Effector CD4-positive, alpha-beta T cell (primary cell): ENCODE measurements at regions not wholly inside any gene's neighbourhood (a gene's known extent, or its start where the extent isn't known, plus 50 kb on each side); places are given as distances from the start of the nearest gene placed in this dataset.

ENCODE experiments used
- DNase-seq: peaks from one replicate; pipeline ENCODE4 v3.0.0-alpha.2; 2020

DNA sequence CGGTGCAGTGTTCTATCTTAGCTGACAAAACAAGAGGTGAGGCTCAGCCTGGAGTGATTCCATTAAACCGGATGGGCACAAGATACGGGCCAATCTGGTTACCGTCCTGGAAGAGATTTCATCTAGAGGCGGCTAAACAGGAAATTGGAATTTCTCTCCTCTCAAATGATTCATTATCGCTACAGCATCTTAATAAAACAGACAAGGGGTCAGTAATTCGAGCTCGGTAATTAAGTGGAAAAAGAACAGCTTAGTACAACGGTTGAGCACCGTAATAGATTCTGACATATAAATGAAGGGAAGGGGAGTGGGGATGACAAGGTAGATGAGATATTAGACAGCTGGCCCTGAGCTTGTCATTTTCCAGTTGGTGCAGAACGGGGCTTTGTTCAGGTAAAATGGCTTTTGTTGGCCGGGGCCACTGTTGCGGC lies 137.2 kb downstream of the EDN3 start:
- no peak for DNase-seq

DNA sequence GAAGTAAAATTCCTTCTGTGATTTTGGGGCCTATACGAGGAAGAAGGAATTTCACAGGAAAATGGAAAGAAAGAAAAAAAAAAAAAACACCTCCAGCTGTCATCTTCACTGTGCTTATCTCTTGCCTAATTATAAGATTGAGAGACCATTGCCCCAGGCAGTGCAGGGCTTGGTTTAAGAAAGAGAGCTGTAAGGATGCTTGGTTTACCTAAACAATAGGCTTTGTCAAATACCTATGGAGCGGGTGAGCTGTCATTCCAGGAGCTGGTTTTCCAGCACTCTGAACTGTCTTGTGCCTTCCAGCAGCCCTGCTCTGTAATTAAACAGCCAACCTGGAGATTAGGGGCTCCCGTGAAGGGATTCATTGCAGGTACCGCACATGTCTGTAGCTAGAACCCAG lies 137.8 kb downstream of the EDN3 start:
- DNase-seq: no peak

DNA sequence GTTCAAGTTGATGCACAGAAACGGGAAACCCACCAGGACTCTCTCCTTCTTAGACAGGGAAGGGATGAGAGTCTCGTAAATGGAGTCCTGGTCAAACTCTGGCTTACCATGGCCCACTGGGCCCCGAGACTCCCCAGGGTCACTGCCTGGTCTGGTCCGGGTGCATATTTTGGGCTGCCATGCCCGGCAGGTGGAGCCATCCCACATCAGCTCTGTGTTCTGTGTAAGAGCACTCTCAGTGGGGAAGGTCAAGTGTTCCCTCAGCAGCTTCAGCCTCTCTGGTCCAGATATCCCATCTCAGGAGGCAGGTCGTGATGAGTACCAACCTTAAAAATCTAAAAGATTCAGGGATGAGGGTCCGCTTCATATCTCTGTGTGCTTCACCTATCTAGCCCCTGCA lies 138.8 kb downstream of the EDN3 start:
- no peak for DNase-seq

DNA sequence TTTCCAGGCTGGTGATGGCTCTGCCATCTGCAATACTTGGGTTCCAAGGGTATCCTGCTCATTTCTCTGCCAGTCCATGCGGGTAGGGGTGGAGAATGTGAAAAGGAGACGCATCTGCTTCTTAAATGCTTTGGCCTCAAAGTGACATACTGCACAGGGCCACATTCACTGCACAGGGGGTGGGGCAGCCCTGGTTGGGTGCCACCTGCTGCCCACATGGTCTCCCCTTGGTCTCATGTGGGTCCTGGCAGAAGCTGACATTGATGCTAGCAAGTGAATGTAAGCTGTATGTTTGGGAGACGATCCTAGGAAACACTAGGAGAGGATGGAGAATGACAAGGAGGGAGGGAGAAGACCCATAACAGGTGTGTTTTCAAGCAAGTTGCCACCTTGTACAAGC lies 140.9 kb downstream of the EDN3 start:
- DNase-seq: no peak

DNA sequence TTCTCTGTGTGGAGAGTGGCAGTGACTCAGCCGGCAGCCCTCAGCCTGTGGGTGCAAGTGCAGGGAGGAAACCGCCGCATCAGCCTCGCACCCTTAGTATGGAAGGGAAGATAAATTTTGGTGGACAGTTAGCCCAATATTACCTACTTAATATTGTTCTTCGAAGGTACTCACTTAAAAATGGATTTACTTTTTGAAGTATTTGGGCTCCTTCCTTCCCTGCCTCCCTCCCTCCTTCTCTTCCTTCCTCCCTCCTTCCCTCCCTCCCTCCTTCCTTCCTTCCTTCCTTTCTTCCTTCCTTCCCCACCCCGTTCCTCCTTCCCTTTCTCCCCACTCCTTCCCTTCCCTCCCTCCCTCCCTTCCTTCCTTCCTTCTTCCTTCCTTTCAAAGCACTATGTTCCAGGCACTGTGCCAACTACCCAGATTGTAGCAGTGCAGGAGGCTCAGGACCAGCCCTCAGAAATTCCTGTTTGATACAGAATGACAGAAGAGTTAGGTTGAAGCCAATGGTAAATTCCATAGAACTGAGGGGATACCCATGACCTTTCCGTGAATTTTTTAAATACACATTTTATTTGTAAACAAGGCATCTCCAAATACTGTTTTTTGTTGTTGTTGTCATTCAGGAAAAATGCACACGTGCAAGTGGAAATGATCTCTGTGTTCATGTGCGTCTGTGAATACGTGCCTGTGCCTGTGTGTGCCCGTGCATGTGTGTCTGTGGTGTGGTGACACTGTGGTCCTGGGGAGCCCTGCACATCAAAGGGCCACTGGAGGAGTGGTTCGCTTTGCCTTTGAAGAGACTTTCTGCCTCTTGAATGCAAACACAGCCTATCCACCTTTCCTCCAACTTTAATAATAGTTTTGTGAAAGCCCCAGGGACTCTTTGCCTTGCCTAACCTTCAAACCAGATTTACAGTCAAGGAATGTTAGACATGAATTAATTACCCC lies 141.7 kb downstream of the EDN3 start:
- DNase-seq: no peak

DNA sequence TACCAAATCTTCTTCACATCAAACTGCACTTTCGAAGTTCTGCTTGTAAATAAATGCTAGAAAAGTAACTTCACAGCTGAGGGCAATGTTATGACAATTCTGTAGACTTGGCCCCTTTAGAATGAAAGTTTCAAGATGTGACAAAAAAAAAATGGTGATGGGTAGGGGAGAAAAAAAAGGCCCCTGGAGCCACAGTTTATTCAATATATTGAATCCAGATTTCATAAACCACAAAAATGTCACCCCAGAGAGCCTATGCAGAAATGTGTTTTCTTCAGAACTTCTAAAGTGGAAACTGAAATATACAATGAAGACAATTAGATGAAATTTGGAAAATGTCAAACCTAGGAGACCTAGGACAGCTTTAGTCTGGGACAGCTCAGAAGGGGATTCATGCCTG lies 143.1 kb downstream of the EDN3 start:
- no peak for DNase-seq

DNA sequence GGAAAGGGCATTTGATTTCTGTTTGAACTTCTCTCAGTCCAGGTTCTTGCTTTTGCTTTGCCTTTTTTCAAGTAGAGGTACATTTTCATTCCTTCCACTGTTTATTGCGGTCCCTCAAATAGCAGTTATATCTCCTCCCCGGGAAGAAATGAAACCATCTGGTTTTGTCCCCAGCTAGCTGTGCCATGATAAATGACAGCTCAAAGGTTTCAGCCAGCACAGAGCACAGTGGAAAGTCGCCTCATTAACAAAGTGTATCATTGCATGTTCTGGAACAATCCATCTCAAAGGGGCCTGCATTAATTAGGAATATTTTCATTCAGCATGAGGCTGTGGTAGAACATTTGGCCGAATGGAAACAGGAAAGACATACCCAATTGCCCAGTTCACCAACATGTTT lies 146.0 kb downstream of the EDN3 start:
- DNase-seq: no peak

DNA sequence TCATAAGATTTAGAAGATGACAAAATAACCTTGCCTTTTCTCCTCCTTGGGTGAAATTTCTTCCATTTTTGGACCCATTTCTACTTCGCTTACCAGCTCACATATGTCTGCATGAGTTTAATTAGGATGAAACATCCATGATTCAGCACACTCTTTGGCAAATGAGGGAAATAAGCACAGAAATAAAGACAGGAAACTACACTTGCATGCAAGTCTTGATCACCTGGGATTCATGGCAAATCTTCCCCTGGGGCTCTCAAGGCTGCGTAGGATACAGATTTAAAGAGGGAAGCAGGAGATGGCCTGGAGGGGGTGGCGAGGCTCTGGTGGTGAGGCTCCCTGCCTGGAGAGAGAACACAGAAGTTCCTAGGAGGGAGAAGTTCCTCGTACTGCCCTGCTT lies 147.8 kb downstream of the EDN3 start:
- no peak for DNase-seq

DNA sequence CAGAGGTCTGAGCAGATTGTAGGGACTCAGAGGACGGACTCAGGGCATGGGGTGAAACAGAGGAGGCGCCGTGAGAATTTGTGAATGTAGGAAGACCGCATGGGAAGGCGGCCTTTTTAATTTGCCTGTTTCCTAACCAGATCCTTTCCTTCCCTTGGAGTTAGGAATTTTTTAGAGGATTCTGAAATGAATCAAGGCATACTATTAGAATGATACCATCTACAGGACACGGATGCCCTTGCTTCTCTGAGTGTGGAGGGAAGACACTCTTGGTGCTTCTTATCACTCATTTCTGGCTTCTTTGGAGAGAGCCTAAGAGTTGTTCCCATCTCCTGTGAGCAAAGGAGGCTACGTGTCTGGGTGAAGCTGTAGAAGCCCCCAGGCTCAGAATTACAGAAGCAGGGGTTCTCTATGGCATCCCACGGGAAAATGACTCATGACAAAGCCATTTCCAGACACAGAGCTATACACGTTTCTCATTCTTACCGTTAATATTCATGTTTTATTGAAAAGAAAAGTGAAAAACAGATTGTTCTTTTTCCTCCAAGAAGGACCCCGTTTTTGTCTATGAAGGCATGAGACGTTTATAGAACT lies 148.5 kb downstream of the EDN3 start:
- no peak for DNase-seq

DNA sequence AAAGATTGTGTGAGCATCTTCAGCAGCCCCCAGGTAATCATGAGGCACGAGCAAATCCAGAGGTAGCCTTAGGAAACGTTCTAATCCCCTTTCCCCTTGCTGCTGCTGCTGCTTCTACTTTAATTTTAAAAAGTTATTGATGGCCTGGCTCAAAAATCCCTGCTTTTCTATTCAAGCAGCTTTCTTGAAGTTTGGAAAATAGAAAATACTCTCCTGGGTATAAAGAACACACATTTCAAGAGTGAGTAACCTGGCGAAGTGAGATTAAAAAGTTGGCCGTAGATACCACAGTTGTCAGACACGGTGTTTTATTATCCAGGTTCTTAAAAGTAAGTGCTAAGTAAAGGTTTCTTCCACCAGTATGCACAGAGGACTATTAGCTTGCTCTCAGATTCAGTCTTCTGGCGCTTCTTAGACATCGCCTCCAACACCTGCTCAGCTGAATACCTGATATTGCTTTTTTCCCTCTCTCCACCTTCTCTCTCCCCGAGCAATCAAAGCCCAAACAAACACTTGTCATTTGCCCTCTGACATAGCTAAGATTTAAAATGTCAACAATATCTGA lies 150.7 kb downstream of the EDN3 start:
- DNase-seq: no peak

DNA sequence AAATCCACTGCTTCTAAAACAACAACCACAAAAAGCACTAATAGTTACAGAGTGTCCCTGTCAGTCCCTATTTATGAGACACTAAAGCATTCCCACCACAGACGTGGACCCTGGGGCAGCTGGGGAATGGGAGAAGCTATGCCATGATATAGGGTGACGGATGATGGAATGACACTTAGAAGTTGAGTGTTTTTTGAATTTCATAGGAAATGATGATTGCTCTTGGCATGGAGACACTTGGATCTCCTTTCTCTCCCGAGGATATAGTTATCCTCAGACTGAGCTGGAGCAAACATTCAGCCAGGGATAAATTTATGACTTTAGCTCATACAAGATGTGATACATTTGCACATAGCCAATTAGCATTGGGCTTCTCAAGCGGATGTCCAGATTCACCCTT lies 151.2 kb downstream of the EDN3 start:
- DNase-seq: no peak

DNA sequence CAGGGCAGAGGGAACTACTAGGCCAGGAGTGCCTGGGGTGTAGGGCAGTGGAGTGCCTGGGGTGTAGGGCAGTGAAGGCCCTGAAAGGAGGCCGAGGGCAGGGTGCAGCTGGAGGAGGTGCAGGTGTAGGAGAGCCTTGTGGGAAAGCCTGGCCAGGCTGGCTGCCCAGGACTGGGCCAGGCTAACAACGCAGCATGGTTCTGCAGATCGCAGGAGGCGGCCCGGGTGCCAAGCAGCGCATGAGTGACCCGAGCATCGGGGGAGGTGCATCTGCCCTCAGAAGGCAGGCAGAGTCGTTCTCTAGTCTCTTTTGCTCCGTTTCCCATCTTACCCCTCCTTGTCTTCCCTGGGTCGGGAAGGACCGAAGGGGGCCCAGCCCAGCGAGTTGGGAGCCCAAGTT lies 151.5 kb upstream of the PHACTR3 start:
- DNase-seq: no peak

DNA sequence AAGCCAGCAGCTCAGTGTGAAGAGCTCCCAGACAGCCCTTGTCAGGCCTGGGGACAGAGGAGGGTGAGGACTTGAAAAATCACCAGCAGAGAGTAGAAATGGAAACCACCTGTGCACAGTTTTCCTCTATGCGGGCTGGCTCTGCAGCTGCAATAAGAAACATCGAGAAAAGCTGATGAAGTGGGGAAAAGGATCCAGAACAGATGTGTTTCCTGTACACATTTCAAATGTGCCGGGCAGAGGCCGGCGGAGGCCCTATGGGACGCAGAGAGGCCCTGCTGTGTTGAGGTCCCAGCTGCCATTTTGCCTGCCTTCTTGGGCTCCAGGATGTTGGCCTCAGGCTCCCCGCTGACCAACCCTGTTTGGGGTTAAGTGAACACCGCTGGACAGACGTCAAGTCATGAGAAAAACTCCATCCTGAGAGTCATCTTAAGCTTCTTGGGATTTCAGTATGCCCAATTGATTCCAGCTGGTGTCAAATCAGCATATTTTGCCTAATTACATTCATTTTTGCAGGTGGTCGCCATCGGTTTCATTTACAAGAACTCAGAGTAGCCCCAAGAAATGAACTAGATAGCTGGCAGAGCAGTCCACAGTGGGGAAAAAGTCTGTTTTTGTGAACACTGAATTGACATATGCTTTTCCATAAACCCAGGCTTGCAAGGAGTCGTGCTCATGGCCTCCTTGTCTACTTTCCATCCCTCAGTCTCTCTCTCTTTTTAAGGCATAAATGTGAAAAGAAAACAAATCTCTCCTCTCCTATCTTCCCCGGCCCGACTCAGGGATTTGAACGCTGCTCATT lies 150.4 kb upstream of the PHACTR3 start:
- no peak for DNase-seq

DNA sequence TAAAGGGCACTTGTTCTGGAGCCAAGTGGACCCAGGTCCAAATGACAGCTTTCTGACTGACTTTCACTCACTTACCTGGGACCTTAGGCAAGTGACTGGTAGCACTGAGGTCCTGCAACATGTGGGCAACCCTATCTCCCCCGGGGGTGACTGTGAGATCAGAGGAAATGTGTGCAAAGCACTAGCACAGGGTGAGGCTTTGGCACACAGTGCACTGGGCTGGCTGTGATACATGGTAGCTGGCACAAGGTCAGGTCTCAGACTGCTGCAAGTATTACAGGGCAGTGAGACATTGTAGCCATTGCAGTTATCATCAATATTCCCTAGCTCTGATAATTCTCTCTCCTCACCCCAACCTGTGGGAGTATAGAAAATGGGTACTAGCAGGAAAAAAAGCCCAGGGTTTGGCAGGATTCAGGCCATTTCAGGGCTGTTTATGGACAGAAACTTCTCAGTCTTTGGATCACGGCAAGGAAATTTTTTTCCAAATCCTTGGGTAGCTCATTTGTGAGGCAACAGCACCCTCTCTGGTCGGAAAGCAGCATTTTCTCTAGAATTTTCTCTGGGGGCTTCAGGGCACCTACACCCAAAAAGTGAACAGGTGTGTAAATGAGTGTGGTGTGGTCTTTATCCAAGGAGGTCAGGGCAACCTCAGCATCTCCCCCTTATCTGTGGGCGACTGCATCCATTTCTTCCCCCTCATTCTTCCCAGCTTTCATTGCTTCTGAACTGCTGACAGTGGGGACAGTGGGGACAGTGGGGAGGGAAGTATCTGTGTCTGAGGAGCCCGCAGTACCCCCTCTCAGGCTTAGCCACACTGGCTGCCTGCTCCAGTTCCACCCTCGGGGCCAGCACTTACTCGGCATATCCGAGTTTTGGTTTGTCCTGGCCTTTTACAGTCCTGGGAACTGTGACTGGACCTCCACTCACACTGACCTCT lies 148.7 kb upstream of the PHACTR3 start:
- no peak for DNase-seq

DNA sequence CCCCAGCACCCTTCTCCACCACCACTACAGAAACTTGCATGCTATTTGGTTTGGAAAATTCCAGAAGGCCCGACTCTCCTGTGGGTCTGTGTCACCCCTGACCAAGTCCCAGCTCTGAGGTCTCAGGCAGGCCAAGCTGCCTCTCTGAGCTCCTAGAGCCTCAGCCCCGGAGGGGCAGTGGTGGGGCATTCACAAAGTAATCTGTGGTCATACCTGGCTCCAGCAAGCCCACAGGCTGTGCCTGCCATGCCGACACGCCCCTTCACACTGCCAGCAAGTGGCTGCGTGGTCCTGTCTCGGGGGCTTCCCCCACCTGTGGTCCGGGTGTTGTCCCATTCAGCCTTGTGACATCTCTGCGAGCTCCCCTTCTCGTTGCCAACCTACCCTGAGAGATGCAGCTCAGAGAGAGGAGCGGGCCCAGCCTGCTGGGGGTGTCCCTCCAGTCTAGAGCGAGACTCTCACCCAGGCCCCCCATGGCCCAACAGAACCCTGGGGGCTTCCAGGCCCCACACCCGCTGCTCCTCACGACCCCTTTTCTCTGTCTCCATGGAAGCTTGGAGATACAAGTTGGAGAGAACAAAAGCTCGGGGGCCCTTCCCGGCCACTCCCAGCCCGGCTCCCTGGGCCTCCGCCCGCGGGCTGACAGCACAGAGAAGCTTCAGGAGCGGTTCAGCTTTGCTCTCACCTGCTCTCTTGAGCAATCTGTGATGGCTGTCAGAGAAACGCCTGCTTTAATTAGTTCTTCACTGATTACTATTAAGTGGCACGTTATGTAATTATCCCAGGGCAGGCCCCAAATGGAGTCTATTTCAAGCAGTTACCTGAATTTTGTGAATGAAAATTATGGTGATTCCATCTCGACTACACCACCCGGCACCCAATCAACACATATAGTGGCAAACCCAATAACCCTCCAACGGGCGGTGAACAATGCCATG lies 147.7 kb upstream of the PHACTR3 start:
- DNase-seq: no peak

DNA sequence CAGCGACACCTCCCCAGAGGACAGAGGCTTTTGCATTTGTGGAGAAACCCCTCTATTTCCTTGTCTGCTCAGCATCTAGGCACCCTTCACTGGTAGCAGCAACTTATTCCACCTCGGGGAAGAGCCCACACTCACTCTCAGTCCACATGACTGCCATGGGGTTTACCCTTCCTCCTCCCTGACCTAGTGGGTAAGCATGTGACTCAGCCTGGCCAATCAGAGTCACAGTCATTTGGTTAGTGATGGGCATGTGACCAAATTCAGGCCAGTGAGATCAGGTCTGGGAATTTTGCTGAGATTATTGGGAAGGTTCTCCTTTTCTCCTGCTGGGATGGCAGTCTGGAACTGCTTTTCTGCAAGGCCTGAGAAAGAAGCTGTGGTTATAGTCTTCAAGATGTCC lies 145.7 kb upstream of the PHACTR3 start:
- no peak for DNase-seq

DNA sequence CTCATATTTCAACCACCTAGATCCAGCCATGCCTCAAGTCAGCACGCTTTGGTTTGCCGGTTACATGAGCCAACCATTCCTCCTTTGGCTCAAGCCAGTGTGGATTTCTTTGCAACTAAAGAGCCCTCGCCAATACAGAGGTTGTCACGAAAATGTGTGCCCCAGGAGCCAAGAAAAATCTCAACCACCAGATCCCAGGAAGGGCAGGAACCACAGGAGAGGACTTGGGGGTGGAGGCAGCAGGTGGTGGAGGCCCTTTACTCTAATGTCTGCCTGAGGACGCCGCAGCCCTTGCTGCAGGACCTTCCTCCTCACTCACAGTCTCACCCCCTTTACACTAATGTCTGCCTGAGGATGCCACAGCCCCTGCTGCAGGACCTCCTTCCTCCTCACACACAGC lies 144.8 kb upstream of the PHACTR3 start:
- no peak for DNase-seq

DNA sequence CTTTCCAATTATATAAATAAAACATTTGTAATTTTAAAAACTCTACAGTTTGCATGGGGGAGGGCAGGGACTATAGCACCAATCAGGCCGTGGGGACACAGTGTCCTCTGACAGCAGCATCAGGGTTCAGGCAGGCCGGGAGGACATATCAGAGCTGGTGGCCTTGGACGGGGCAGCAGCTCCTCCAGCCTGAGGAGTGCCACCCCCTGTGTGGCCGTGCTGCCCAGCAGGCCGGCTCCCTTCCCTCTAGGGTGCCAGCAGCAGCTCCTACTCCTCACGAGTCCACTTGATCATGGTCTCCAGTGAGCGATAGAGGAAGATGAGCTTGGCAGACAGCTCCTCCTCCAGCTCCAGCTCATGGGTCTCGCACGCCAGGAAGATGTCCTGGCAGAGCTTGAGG lies 144.0 kb upstream of the PHACTR3 start:
- no peak for DNase-seq

DNA sequence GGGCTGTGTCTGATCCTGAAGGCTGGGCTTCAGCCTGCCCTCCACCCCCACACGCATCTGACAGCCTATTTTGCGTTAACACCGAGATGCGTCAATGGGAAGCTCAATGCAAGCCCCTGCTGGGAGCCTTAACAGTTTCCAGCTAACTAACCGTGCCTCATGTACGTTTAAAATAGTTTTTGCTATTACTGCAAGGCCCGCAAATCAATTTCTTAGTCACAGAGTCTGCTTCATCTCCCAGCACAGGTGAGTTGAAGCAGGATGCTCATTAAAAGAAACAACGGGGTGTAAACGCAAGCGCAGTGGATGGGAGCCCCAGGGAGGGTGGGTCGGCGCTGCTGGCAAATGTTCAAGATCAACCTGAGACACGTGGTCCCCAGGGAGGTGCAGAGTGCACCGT lies 142.8 kb upstream of the PHACTR3 start:
- DNase-seq: no peak

DNA sequence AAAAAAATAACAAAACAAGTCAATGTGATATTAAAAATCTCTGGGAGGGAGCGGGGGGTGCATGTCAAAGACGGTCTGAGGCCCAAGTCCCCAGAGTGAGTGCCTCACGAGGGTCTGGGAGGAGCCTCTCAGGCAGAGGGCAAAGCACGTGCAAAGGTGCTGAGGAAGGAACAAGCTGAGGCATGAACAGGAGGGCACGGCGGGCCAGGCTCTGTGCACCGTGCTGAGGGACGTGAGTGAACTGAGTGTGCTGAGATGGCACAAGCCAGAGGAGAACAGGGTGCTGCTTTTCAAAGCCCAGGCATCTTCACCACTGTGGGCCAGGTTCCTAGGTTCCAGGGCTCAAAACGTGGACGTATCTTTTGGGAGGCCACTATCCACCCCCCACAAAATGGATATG lies 142.1 kb upstream of the PHACTR3 start:
- no peak for DNase-seq

DNA sequence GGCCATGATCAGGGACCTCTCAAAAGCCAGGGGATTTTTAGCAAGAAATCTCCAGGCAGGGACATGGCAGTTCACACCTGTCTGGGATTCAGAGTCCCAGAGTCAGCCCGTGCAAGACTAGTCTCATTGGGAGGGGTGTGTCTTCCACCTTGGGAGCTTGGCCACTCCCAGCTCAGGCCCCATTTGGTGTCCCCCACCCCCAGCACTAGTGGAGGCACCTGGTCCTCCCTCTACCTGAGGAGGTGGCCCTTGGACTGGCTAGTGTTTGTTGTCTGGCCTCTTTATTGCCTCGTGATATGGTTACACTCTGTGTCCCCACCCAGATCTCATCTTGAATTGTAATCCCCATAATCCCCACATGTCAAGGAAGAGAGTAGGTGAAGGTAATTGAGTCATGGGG lies 140.8 kb upstream of the PHACTR3 start:
- no peak for DNase-seq
